Stimulated activated memory B cell treated with anti-CD40 and anti-IgM and Interleukin-4, amounts not matched to agents 10 μg/mL and 1 μg/mL and 100 μg/mL, for 72 hours (primary cell): ENCODE measurements at regions not wholly inside any gene's neighbourhood (a gene's known extent, or its start where the extent isn't known, plus 50 kb on each side); places are given as distances from the start of the nearest gene placed in this dataset.
"Not testable (repeated sequence)": the region's sequence is repeated elsewhere in the genome, so short reads cannot be mapped to it uniquely, and the experiment has no call there.

Experiments
- ATAC-seq: fragments of 150-1000 bp; cut with Tn5 transposase; 2 replicates; pipeline ENCODE4 v1.10.0; 2021
- H3K27ac Mint-ChIP-seq: one replicate; pipeline ENCODE4 v1.8.0; 2022; ENCODE audit warnings: mild to moderate bottlenecking, mixed read lengths
- H3K27me3 Mint-ChIP-seq: one replicate; pipeline ENCODE4 v1.8.0; 2022; ENCODE audit warnings: mixed read lengths
- H3K36me3 Mint-ChIP-seq: one replicate; pipeline ENCODE4 v1.8.0; 2022; ENCODE audit warnings: mixed read lengths
- H3K4me1 Mint-ChIP-seq: one replicate; pipeline ENCODE4 v1.8.0; 2022; ENCODE audit warnings: mixed read lengths
- H3K4me3 Mint-ChIP-seq: one replicate; pipeline ENCODE4 v1.8.0; 2022; ENCODE audit warnings: mild to moderate bottlenecking, moderate library complexity, mixed read lengths
- H3K9me3 Mint-ChIP-seq: one replicate; pipeline ENCODE4 v1.8.0; 2022; ENCODE audit warnings: mixed read lengths

- not testable (repeated sequence) for H3K36me3 Mint-ChIP-seq, H3K4me3 Mint-ChIP-seq, ATAC-seq, H3K9me3 Mint-ChIP-seq, H3K27ac Mint-ChIP-seq
- Mint-ChIP-seq H3K4me1 (peaks cover 19% of the 10 kb centered on the region), H3K27me3 (peaks cover 79% of the 10 kb centered on the region)
These were observed 83.3 kb downstream of the NENF start for GRCh38 chr1:212516012-212516411.

GRCh38 chr1:212518188-212519054 lies 85.7 kb downstream of the NENF start:
- Mint-ChIP-seq H3K9me3 (no peaks in the 10 kb centered on the region), H3K4me1 (peaks cover 11% of the 10 kb centered on the region), H3K4me3 (no peak overlapping the region), H3K36me3 (no peaks in the 10 kb centered on the region), H3K27me3 (peaks cover 72% of the 10 kb centered on the region), H3K27ac (no peak overlapping the region)
- ATAC-seq = no peak

GRCh38 chr1:212519131-212519530 lies 86.4 kb downstream of the NENF start:
- no peak overlapping the region for H3K27ac Mint-ChIP-seq
- H3K4me3 Mint-ChIP-seq = no peak overlapping the region
- peaks cover 69% of the 10 kb centered on the region for H3K27me3 Mint-ChIP-seq
- H3K4me1 Mint-ChIP-seq = peaks cover 7% of the 10 kb centered on the region
- H3K9me3 Mint-ChIP-seq = no peaks in the 10 kb centered on the region
- H3K36me3 Mint-ChIP-seq = no peaks in the 10 kb centered on the region
- no peak for ATAC-seq

GRCh38 chr1:212520299-212520698 lies 87.6 kb downstream of the NENF start:
- ATAC-seq = no peak
- Mint-ChIP-seq H3K36me3 (no peaks in the 10 kb centered on the region), H3K27ac (no peak overlapping the region), H3K4me1 (no peaks in the 10 kb centered on the region), H3K4me3 (no peak overlapping the region), H3K27me3 (peaks cover 58% of the 10 kb centered on the region), H3K9me3 (no peaks in the 10 kb centered on the region)

GRCh38 chr1:212520746-212521145 lies 87.8 kb upstream of the ATF3 start:
- no peak for ATAC-seq
- Mint-ChIP-seq H3K36me3 (no peaks in the 10 kb centered on the region), H3K4me3 (no peak overlapping the region), H3K9me3 (no peaks in the 10 kb centered on the region), H3K4me1 (no peaks in the 10 kb centered on the region), H3K27ac (no peak overlapping the region), H3K27me3 (peaks cover 53% of the 10 kb centered on the region)

GRCh38 chr1:212525479-212526110 lies 83.0 kb upstream of the ATF3 start:
- Mint-ChIP-seq H3K36me3 (no peaks in the 10 kb centered on the region), H3K4me3 (no peak overlapping the region), H3K9me3 (no peaks in the 10 kb centered on the region), H3K27ac (no peak overlapping the region), H3K27me3 (peaks cover 38% of the 10 kb centered on the region), H3K4me1 (no peaks in the 10 kb centered on the region)
- no peak for ATAC-seq

GRCh38 chr1:212526111-212526491 lies 82.5 kb upstream of the ATF3 start:
- Mint-ChIP-seq H3K36me3 (no peaks in the 10 kb centered on the region), H3K9me3 (no peaks in the 10 kb centered on the region), H3K27me3 (peaks cover 33% of the 10 kb centered on the region), H3K4me3 (no peak overlapping the region), H3K4me1 (no peaks in the 10 kb centered on the region), H3K27ac (no peak overlapping the region)
- ATAC-seq = no peak

- no peak for ATAC-seq
- Mint-ChIP-seq H3K4me3 (no peak overlapping the region), H3K4me1 (peaks cover 10% of the 10 kb centered on the region), H3K9me3 (no peaks in the 10 kb centered on the region), H3K27ac (no peak overlapping the region), H3K36me3 (no peaks in the 10 kb centered on the region), H3K27me3 (peaks cover 19% of the 10 kb centered on the region)
These were observed 80.1 kb upstream of the ATF3 start for GRCh38 chr1:212528501-212528900.

- H3K36me3 Mint-ChIP-seq = no peaks in the 10 kb centered on the region
- no peaks in the 10 kb centered on the region for H3K9me3 Mint-ChIP-seq
- ATAC-seq = no peak
- peaks cover 10% of the 10 kb centered on the region for H3K4me1 Mint-ChIP-seq
- no peak overlapping the region for H3K4me3 Mint-ChIP-seq
- no peak overlapping the region for H3K27ac Mint-ChIP-seq
- peaks cover 23% of the 10 kb centered on the region for H3K27me3 Mint-ChIP-seq
These were observed 79.3 kb upstream of the ATF3 start for GRCh38 chr1:212529211-212529741.

- H3K27me3 Mint-ChIP-seq = peaks cover 36% of the 10 kb centered on the region
These were observed 77.3 kb upstream of the ATF3 start for GRCh38 chr1:212531267-212531666.

GRCh38 chr1:212531796-212532195 lies 76.8 kb upstream of the ATF3 start:
- Mint-ChIP-seq H3K27ac (no peak overlapping the region), H3K27me3 (peaks cover 36% of the 10 kb centered on the region), H3K36me3 (no peaks in the 10 kb centered on the region), H3K9me3 (no peaks in the 10 kb centered on the region), H3K4me1 (peaks cover 10% of the 10 kb centered on the region), H3K4me3 (no peak overlapping the region)
- no peak for ATAC-seq

More at GRCh38 chr1:212531267-212531666, 77.3 kb upstream of the ATF3 start:
- H3K4me3 Mint-ChIP-seq = no peak overlapping the region
- H3K9me3 Mint-ChIP-seq = no peaks in the 10 kb centered on the region
- no peak for ATAC-seq
- peaks cover 10% of the 10 kb centered on the region for H3K4me1 Mint-ChIP-seq
- no peaks in the 10 kb centered on the region for H3K36me3 Mint-ChIP-seq
- no peak overlapping the region for H3K27ac Mint-ChIP-seq

- no peak overlapping the region for H3K4me3 Mint-ChIP-seq
These were observed 76.0 kb upstream of the ATF3 start for GRCh38 chr1:212532469-212533147.

GRCh38 chr1:212533148-212533517 lies 75.4 kb upstream of the ATF3 start:
- ATAC-seq = no peak
- Mint-ChIP-seq H3K9me3 (no peaks in the 10 kb centered on the region), H3K27ac (no peak overlapping the region), H3K36me3 (no peaks in the 10 kb centered on the region), H3K4me1 (peaks cover 10% of the 10 kb centered on the region), H3K27me3 (peaks cover 36% of the 10 kb centered on the region), H3K4me3 (no peak overlapping the region)

More at GRCh38 chr1:212532469-212533147, 76.0 kb upstream of the ATF3 start:
- Mint-ChIP-seq H3K9me3 (no peaks in the 10 kb centered on the region), H3K27me3 (peaks cover 36% of the 10 kb centered on the region), H3K4me1 (peaks cover 10% of the 10 kb centered on the region), H3K36me3 (no peaks in the 10 kb centered on the region), H3K27ac (no peak overlapping the region)
- no peak for ATAC-seq

- ATAC-seq = no peak
- H3K4me1 Mint-ChIP-seq = peaks cover 10% of the 10 kb centered on the region
- no peak overlapping the region for H3K27ac Mint-ChIP-seq
- no peak overlapping the region for H3K4me3 Mint-ChIP-seq
- peaks cover 24% of the 10 kb centered on the region for H3K27me3 Mint-ChIP-seq
- H3K36me3 Mint-ChIP-seq = no peaks in the 10 kb centered on the region
- no peaks in the 10 kb centered on the region for H3K9me3 Mint-ChIP-seq
These were observed 72.0 kb upstream of the ATF3 start for GRCh38 chr1:212536586-212536985.

GRCh38 chr1:212537610-212538009 lies 71.0 kb upstream of the ATF3 start:
- Mint-ChIP-seq H3K9me3 (no peaks in the 10 kb centered on the region), H3K27me3 (peaks cover 24% of the 10 kb centered on the region), H3K4me3 (no peak overlapping the region), H3K27ac (no peak overlapping the region), H3K36me3 (no peaks in the 10 kb centered on the region), H3K4me1 (peaks cover 6% of the 10 kb centered on the region)
- ATAC-seq = no peak
